ENCODE measurements at regions not wholly inside any gene's neighbourhood (a gene's known extent, or its start where the extent isn't known, plus 50 kb on each side); places are given as distances from the start of the nearest gene placed in this dataset.
"Not testable (repeated sequence)": the region's sequence is repeated elsewhere in the genome, so short reads cannot be mapped to it uniquely, and the experiment has no call there.

- no peaks in the 10 kb centered on the region for H3K4me1 ChIP-seq (ENCODE audit: control insufficient read depth, insufficient read depth, low read length, poor library complexity, severe bottlenecking)
- H3K27ac ChIP-seq (ENCODE audit: low read depth, low read length, severe bottlenecking): no peak overlapping the region
- H3K9me3 ChIP-seq (ENCODE audit: control insufficient read depth, low read length): no peaks in the 10 kb centered on the region
- no peaks in the 10 kb centered on the region for H3K36me3 ChIP-seq (ENCODE audit: control insufficient read depth, insufficient read depth, low read length)
- H3K4me3 ChIP-seq (ENCODE audit: extremely low read depth, insufficient read depth, low read length, poor library complexity, severe bottlenecking): no peak overlapping the region
- WGBS, 2 experiments (ENCODE audit: insufficient coverage in 2 of 2): 75 to 80% methylated on average over 1 of the region's 1 CpG
These were observed 745.3 kb upstream of the RAG2 start for GRCh38 chr11:37343290-37343689.

- Histone ChIP-seq H3K9me3 (ENCODE audit: control insufficient read depth, low read length) (no peaks in the 10 kb centered on the region), H3K36me3 (ENCODE audit: control insufficient read depth, insufficient read depth, low read length) (no peaks in the 10 kb centered on the region), H3K27ac (ENCODE audit: low read depth, low read length, severe bottlenecking) (no peak overlapping the region), H3K4me1 (ENCODE audit: control insufficient read depth, insufficient read depth, low read length, poor library complexity, severe bottlenecking) (no peaks in the 10 kb centered on the region), H3K4me3 (ENCODE audit: extremely low read depth, insufficient read depth, low read length, poor library complexity, severe bottlenecking) (no peak overlapping the region)
- 100% methylated on average over 2 of the region's 2 CpGs; no CpG with 5 or more reads in 1 of the 2 experiments for WGBS, 2 experiments (ENCODE audit: insufficient coverage in 2 of 2)
These were observed 738.4 kb upstream of the RAG2 start for GRCh38 chr11:37336401-37336800.

DNA sequence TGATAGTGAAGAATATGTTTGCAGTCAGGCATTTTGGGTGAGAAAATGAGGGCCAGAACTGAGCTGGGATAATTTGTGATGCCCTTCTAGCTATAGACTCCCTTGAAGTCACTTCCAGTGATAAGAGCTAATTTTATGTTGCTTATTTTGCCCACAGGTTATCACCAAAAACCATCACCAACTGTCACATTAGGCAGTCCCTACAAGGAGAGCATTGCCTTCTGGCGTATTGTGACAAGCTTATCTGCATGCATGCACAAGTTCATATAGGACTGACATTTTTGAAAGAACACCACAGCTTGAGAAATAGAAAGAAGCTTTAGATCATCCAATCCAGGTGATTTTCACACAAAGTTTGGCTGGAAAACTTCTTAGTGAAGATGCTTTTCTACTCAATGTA, 735.3 kb upstream of the RAG2 start:
- Histone ChIP-seq H3K36me3 (ENCODE audit: control insufficient read depth, insufficient read depth, low read length) (no peaks in the 10 kb centered on the region), H3K4me1 (ENCODE audit: control insufficient read depth, insufficient read depth, low read length, poor library complexity, severe bottlenecking) (no peaks in the 10 kb centered on the region), H3K27ac (ENCODE audit: low read depth, low read length, severe bottlenecking) (no peak overlapping the region), H3K9me3 (ENCODE audit: control insufficient read depth, low read length) (no peaks in the 10 kb centered on the region), H3K4me3 (ENCODE audit: extremely low read depth, insufficient read depth, low read length, poor library complexity, severe bottlenecking) (no peak overlapping the region)
- WGBS, 2 experiments (ENCODE audit: insufficient coverage in 2 of 2): 86 to 100% methylated on average over 1 of the region's 1 CpG

- no peaks in the 10 kb centered on the region for H3K36me3 ChIP-seq (ENCODE audit: control insufficient read depth, insufficient read depth, low read length)
- no peak overlapping the region for H3K4me3 ChIP-seq (ENCODE audit: extremely low read depth, insufficient read depth, low read length, poor library complexity, severe bottlenecking)
- no peak overlapping the region for H3K27ac ChIP-seq (ENCODE audit: low read depth, low read length, severe bottlenecking)
- H3K4me1 ChIP-seq (ENCODE audit: control insufficient read depth, insufficient read depth, low read length, poor library complexity, severe bottlenecking): no peaks in the 10 kb centered on the region
- no peaks in the 10 kb centered on the region for H3K9me3 ChIP-seq (ENCODE audit: control insufficient read depth, low read length)
These were observed 725.8 kb upstream of the RAG2 start for GRCh38 chr11:37323843-37324242.

GRCh38 chr11:37322333-37323194, 724.5 kb upstream of the RAG2 start:
- H3K9me3 ChIP-seq (ENCODE audit: control insufficient read depth, low read length): no peaks in the 10 kb centered on the region
- no peak overlapping the region for H3K4me3 ChIP-seq (ENCODE audit: extremely low read depth, insufficient read depth, low read length, poor library complexity, severe bottlenecking)
- WGBS, 2 experiments (ENCODE audit: insufficient coverage in 2 of 2): 86 to 96% methylated on average over 2 of the region's 8 CpGs
- no peaks in the 10 kb centered on the region for H3K4me1 ChIP-seq (ENCODE audit: control insufficient read depth, insufficient read depth, low read length, poor library complexity, severe bottlenecking)
- no peak overlapping the region for H3K27ac ChIP-seq (ENCODE audit: low read depth, low read length, severe bottlenecking)
- no peaks in the 10 kb centered on the region for H3K36me3 ChIP-seq (ENCODE audit: control insufficient read depth, insufficient read depth, low read length)

DNA sequence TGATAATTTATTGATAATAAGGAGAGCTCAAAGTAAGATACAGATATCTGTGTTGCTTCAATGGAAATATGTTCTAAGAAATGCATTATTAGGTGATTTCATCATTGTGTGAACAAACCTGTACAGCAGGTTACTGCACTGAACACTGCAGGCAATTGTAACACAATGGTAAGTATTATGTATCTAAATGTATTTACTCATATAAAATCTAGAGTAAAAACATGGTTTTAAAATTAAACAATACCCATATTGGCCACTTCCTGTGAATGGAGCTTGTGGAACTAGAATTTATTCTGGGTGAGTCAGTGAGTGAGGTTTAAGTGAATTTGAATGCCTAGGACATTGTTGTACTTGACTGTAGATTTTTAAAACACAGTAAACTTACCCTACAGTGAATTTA, 722.9 kb upstream of the RAG2 start:
- H3K9me3 ChIP-seq (ENCODE audit: control insufficient read depth, low read length): no peaks in the 10 kb centered on the region
- H3K36me3 ChIP-seq (ENCODE audit: control insufficient read depth, insufficient read depth, low read length): no peaks in the 10 kb centered on the region
- no peak overlapping the region for H3K4me3 ChIP-seq (ENCODE audit: extremely low read depth, insufficient read depth, low read length, poor library complexity, severe bottlenecking)
- H3K4me1 ChIP-seq (ENCODE audit: control insufficient read depth, insufficient read depth, low read length, poor library complexity, severe bottlenecking): no peaks in the 10 kb centered on the region
- no peak overlapping the region for H3K27ac ChIP-seq (ENCODE audit: low read depth, low read length, severe bottlenecking)

- WGBS, 2 experiments (ENCODE audit: insufficient coverage in 2 of 2): no CpG with 5 or more reads among the region's 1 CpG
- no peaks in the 10 kb centered on the region for H3K9me3 ChIP-seq (ENCODE audit: control insufficient read depth, low read length)
- no peaks in the 10 kb centered on the region for H3K4me1 ChIP-seq (ENCODE audit: control insufficient read depth, insufficient read depth, low read length, poor library complexity, severe bottlenecking)
- no peak overlapping the region for H3K4me3 ChIP-seq (ENCODE audit: extremely low read depth, insufficient read depth, low read length, poor library complexity, severe bottlenecking)
- H3K27ac ChIP-seq (ENCODE audit: low read depth, low read length, severe bottlenecking): no peak overlapping the region
- no peaks in the 10 kb centered on the region for H3K36me3 ChIP-seq (ENCODE audit: control insufficient read depth, insufficient read depth, low read length)
These were observed 719.8 kb upstream of the RAG2 start for GRCh38 chr11:37317803-37318202.

- Histone ChIP-seq H3K9me3 (ENCODE audit: control insufficient read depth, low read length) (peaks cover 3% of the 10 kb centered on the region), H3K4me1 (ENCODE audit: control insufficient read depth, insufficient read depth, low read length, poor library complexity, severe bottlenecking) (no peaks in the 10 kb centered on the region), H3K27ac (ENCODE audit: low read depth, low read length, severe bottlenecking) (no peak overlapping the region), H3K36me3 (ENCODE audit: control insufficient read depth, insufficient read depth, low read length) (no peaks in the 10 kb centered on the region), H3K4me3 (ENCODE audit: extremely low read depth, insufficient read depth, low read length, poor library complexity, severe bottlenecking) (no peak overlapping the region)
- 94 to 100% methylated on average over 1 to 2 of the region's 2 CpGs for WGBS, 2 experiments (ENCODE audit: insufficient coverage in 2 of 2)
These were observed 715.2 kb upstream of the RAG2 start for GRCh38 chr11:37313266-37313665.

DNA sequence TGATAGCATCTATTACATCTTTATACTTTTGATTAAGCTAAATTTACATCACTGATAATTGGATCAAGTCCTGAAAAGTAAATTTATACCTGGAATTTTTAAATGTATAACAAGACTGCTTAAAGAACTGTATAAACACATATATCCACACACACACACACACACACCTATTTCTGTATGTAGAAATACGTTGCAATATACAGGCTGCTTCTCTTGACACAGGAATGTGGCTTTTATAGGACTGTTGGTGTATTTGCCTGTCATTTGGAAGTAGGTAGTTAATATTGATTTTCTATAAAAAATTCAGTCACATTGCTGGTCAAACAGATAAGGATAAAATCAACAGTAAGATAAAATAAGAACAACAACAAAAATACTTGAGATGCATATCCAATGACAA, 708.5 kb upstream of the RAG2 start:
- Histone ChIP-seq H3K36me3 (ENCODE audit: control insufficient read depth, insufficient read depth, low read length) (no peaks in the 10 kb centered on the region), H3K4me1 (ENCODE audit: control insufficient read depth, insufficient read depth, low read length, poor library complexity, severe bottlenecking) (no peaks in the 10 kb centered on the region), H3K4me3 (ENCODE audit: extremely low read depth, insufficient read depth, low read length, poor library complexity, severe bottlenecking) (no peak overlapping the region), H3K27ac (ENCODE audit: low read depth, low read length, severe bottlenecking) (no peak overlapping the region), H3K9me3 (ENCODE audit: control insufficient read depth, low read length) (peaks cover 3% of the 10 kb centered on the region)
- WGBS, 2 experiments (ENCODE audit: insufficient coverage in 2 of 2): no CpG with 5 or more reads among the region's 1 CpG

DNA sequence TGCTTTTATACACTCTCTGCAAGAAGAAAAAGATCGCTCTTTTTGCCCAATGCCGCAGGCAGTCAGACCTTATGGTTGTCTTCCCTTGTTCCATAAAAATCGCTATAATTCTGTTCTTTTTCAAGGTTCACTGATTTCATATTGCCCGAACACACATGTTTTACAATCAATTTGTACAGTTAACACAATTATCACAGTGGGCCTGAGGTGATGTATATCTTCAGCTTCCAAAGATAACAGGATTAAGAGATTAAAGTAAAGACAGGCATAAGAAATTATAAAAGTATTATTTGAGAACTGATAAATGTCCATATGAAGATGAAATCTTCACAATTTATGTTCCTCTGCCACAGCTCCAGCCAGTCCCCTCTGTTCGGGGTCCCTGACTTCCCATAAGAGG, 703.4 kb upstream of the RAG2 start:
- H3K4me3 ChIP-seq (ENCODE audit: extremely low read depth, insufficient read depth, low read length, poor library complexity, severe bottlenecking); H3K36me3 ChIP-seq (ENCODE audit: control insufficient read depth, insufficient read depth, low read length); H3K27ac ChIP-seq (ENCODE audit: low read depth, low read length, severe bottlenecking); H3K4me1 ChIP-seq (ENCODE audit: control insufficient read depth, insufficient read depth, low read length, poor library complexity, severe bottlenecking): not testable (repeated sequence)
- 88% methylated on average over 3 to 5 of the region's 5 CpGs for WGBS, 2 experiments (ENCODE audit: insufficient coverage in 2 of 2)
- H3K9me3 ChIP-seq (ENCODE audit: control insufficient read depth, low read length): peaks cover 10% of the 10 kb centered on the region

DNA sequence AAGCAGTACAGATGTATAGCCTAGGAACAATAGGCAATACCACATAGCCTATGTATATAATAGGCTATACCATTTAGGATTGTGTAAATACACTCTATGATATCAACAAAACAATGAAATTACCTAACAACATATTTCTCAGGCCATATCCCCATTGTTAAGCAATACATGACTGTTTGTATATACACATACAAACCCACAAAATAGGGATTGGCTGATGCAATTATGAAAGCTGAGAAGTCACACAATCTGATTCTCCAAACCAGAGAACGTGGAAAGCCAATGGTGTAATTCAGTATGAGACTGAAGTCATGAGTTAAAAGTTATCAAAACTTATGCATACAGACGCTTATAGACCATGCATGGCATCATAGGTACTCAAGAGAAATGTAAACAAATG, 700.1 kb upstream of the RAG2 start:
- no peaks in the 10 kb centered on the region for H3K36me3 ChIP-seq (ENCODE audit: control insufficient read depth, insufficient read depth, low read length)
- H3K4me3 ChIP-seq (ENCODE audit: extremely low read depth, insufficient read depth, low read length, poor library complexity, severe bottlenecking): no peak overlapping the region
- WGBS, 2 experiments (ENCODE audit: insufficient coverage in 2 of 2): no CpG with 5 or more reads among the region's 2 CpGs
- H3K27ac ChIP-seq (ENCODE audit: low read depth, low read length, severe bottlenecking): no peak overlapping the region
- H3K9me3 ChIP-seq (ENCODE audit: control insufficient read depth, low read length): peaks cover 10% of the 10 kb centered on the region
- no peaks in the 10 kb centered on the region for H3K4me1 ChIP-seq (ENCODE audit: control insufficient read depth, insufficient read depth, low read length, poor library complexity, severe bottlenecking)
